ENCODE measurements at regions not wholly inside any gene's neighbourhood (a gene's known extent, or its start where the extent isn't known, plus 50 kb on each side); places are given as distances from the start of the nearest gene placed in this dataset.

GRCh38 chr20:43794326-43794725 lies 67.5 kb upstream of the GTSF1L start (continued):
- TF ChIP-seq TCF7L2 (IDR thresholded peaks at IDR 0.05; ENCODE audit: low read depth, low read length) (no peak), RCOR2 (CRISPR knock-in tag; IDR thresholded peaks at IDR 0.05) (no peak), NFIC (IDR thresholded peaks at IDR 0.05; ENCODE audit: low read length) (no peak), ZFP36L1 (CRISPR knock-in tag; IDR thresholded peaks at IDR 0.05) (no peak), ZBTB39 (CRISPR knock-in tag; IDR thresholded peaks at IDR 0.05) (no peak)

- no peak for FAIRE-seq
- POLR2A ChIA-PET, result no interaction called here
- TF ChIP-seq GLMP (CRISPR knock-in tag; IDR thresholded peaks at IDR 0.05; ENCODE audit: borderline replicate concordance), result no peak
- no peak for TF ChIP-seq TBP (CRISPR knock-in tag; IDR thresholded peaks at IDR 0.05)
- no peak for TF ChIP-seq FOSL1 (CRISPR knock-in tag; IDR thresholded peaks at IDR 0.05; ENCODE audit: borderline replicate concordance)
- TF ChIP-seq SNAPC2 (CRISPR knock-in tag; IDR thresholded peaks at IDR 0.05), result no peak
- no peak for TF ChIP-seq ZFP36L1 (CRISPR knock-in tag; IDR thresholded peaks at IDR 0.05)
- no peak for TF ChIP-seq POGZ (CRISPR knock-in tag; IDR thresholded peaks at IDR 0.05)
- TF ChIP-seq ZNF30 (CRISPR knock-in tag; IDR thresholded peaks at IDR 0.05), result no peak
- TF ChIP-seq NFKB2 (CRISPR knock-in tag; IDR thresholded peaks at IDR 0.05; ENCODE audit: borderline replicate concordance), result no peak
- TF ChIP-seq ZFAT (CRISPR knock-in tag; conservative IDR thresholded peaks at IDR 0.05), result no peak
- TF ChIP-seq ZNF710 (CRISPR knock-in tag; IDR thresholded peaks at IDR 0.05; ENCODE audit: borderline replicate concordance), result no peak
- no peak for TF ChIP-seq IKZF5 (CRISPR knock-in tag; IDR thresholded peaks at IDR 0.05)
- TF ChIP-seq ZNF891 (CRISPR knock-in tag; IDR thresholded peaks at IDR 0.05), result no peak
- no peak for TF ChIP-seq BCL3 (CRISPR knock-in tag; IDR thresholded peaks at IDR 0.05)
- no peak for TF ChIP-seq SRSF9 (IDR thresholded peaks at IDR 0.05; ENCODE audit: borderline replicate concordance, insufficient read depth, low read depth, low read length, poor library complexity, severe bottlenecking)
These were observed 62.8 kb upstream of the GTSF1L start for GRCh38 chr20:43789593-43789992.

More at GRCh38 chr20:43789593-43789992, 62.8 kb upstream of the GTSF1L start:
- Histone ChIP-seq H4K20me1 (ENCODE audit: insufficient read depth, low read length) (no peaks in the 10 kb centered on the region), H3K79me2 (ENCODE audit: insufficient read depth, low read length) (no peaks in the 10 kb centered on the region), H3K4me1 (ENCODE audit: insufficient read depth, low read length) (no peaks in the 10 kb centered on the region), H3K9me3 (ENCODE audit: low read length) (no peaks in the 10 kb centered on the region), H3K4me2 (ENCODE audit: low read depth, low read length) (no peak overlapping the region), H3K9ac (ENCODE audit: insufficient read depth, low read depth, low read length) (no peak overlapping the region), H2AFZ (ENCODE audit: low read length) (no peak overlapping the region), H3K27me3 (ENCODE audit: control insufficient read depth in 1 of 2, insufficient read depth in 2 of 2, low read length in 2 of 2) (no peaks in the 10 kb centered on the region; a peak in 1 of 5 replicates), H3K36me3 (replicated peaks in 1 of 2; ENCODE audit: control insufficient read depth in 1 of 2, insufficient read depth in 2 of 2, low read length in 2 of 2) (no peaks in the 10 kb centered on the region), H3K27ac (ENCODE audit: extremely low read length, insufficient read depth, low read length) (no peak overlapping the region), H3K4me3 (replicated peaks in 1 of 3; ENCODE audit: insufficient read depth in 1 of 3, low read depth in 2 of 3, low read length in 3 of 3) (no peak overlapping the region)
- no TSS peak for BruUV-seq (replicated peaks)
- in situ Hi-C loops (cut with HindIII; ENCODE audit: extremely low pct_ligation_motif_present, low pct_unique_long_range_greater_than_20kb), result no loop called here
- CTCF ChIA-PET (ENCODE audit: low intra/inter-chr PET ratio, low total read pairs), result no interaction called here
- ATAC-seq (no peak), DNase-seq (ENCODE audit: low spot score) (no peak)
- intact Hi-C loops (cut with micrococcal nuclease; ENCODE audit: unreplicated experiment), result no loop called here

Measured in HepG2 (cell line).